Body of pancreas (tissue), 4 donors: ENCODE measurements at regions not wholly inside any gene's neighbourhood (a gene's known extent, or its start where the extent isn't known, plus 50 kb on each side); places are given as distances from the start of the nearest gene placed in this dataset.

Source experiments
- ATAC-seq: fragments of 150-250 bp; one replicate; pipeline ENCODE4 v1.9.1; 2016
- DNase-seq, 4 donors: peaks; one replicate each; pipeline ENCODE4 v3.0.0-alpha.2; 2019
- H3K27ac ChIP-seq, 4 donors: fragments of 200-600 bp; sonication (generic); 1 replicate in 3 of 4; 2 replicates in 1 of 4; pipeline versions ENCODE4 v1.5.1 to v1.6.1; 2016 to 2019; ENCODE audit warnings: mild to moderate bottlenecking in 1 of 4, mixed read lengths in 1 of 4, moderate library complexity in 1 of 4
- H3K27me3 ChIP-seq, 2 donors: fragments of 200-600 bp; sonication (generic); one replicate each; pipeline ENCODE4 v1.6.0; 2016; ENCODE audit warnings: mild to moderate bottlenecking in 1 of 2
- H3K36me3 ChIP-seq, 2 donors: fragments of 200-600 bp; sonication (generic); replicated peaks in 1 of 2; 2 replicates each; pipeline ENCODE4 v1.5.1; 2016; ENCODE audit warnings: low read depth in 2 of 2; ENCODE audit not compliant: insufficient read depth in 1 of 2
- H3K4me1 ChIP-seq: fragments of 200-600 bp; sonication (generic); one replicate; pipeline ENCODE4 v1.6.0; 2016
- H3K4me3 ChIP-seq, 2 donors: fragments of 200-600 bp; sonication (generic); 1 replicate in 1 of 2; 2 replicates in 1 of 2; pipeline ENCODE4 v1.5.1; 2016 to 2019
- H3K9me3 ChIP-seq, 3 donors: fragments of 200-600 bp; sonication (generic); 1 replicate in 2 of 3; 2 replicates in 1 of 3; pipeline ENCODE4 v1.5.1; 2016
- CTCF ChIP-seq, 7 experiments: fragments of 450-650 bp in 4 of 7; fragments of 200-600 bp in 3 of 7; sonication (generic) in 3 of 7; IDR thresholded peaks; one replicate each; pipeline ENCODE4 v1.5.1; 2016 to 2019; ENCODE audit warnings: antibody characterized with exemption in 7 of 7
- POLR2A ChIP-seq, 3 donors: fragments of 450-650 bp; IDR thresholded peaks; one replicate each; pipeline ENCODE4 v1.6.1; 2016; ENCODE audit warnings: antibody characterized with exemption in 3 of 3, mild to moderate bottlenecking in 2 of 3
- WGBS, 2 donors: methylation state at CpG; one replicate each; pipeline ENCODE4 v1.1.5; 2017; 5-methylcytosine and 5-hydroxymethylcytosine counted together
- intact Hi-C: fragments of 100-400 bp; cut with DNase I; formaldehyde crosslinking; loops from one replicate; pipeline ENCODE4 v1.15.1; 2023

- intact Hi-C loops, result no loop called here
- TF ChIP-seq POLR2A (IDR thresholded peaks at IDR 0.05) (no peak), CTCF (IDR thresholded peaks at IDR 0.05) (no peak)
- Histone ChIP-seq H3K27ac (no peak overlapping the region), H3K4me1 (no peaks in the 10 kb centered on the region), H3K9me3 (no peaks in the 10 kb centered on the region), H3K36me3 (no peaks in the 10 kb centered on the region), H3K27me3 (no peaks in the 10 kb centered on the region), H3K4me3 (no peak overlapping the region)
- ATAC-seq, result no peak
- WGBS, 2 donors, result 47 to 70% methylated on average over 3 of the region's 3 CpGs
- no peak for DNase-seq
Observed at GRCh38 chrX:131595120-131595519, 51.2 kb downstream of the OR13H1 start.

GRCh38 chrX:131607792-131608369 is 64.0 kb downstream of the OR13H1 start:
- intact Hi-C loops, result no loop called here
- no peak for ATAC-seq
- Histone ChIP-seq H3K9me3 (no peaks in the 10 kb centered on the region), H3K27ac (no peak overlapping the region), H3K27me3 (no peaks in the 10 kb centered on the region), H3K4me3 (no peak overlapping the region), H3K36me3 (no peaks in the 10 kb centered on the region), H3K4me1 (no peaks in the 10 kb centered on the region)
- DNase-seq, result no peak
- TF ChIP-seq CTCF (IDR thresholded peaks at IDR 0.05) (no peak), POLR2A (IDR thresholded peaks at IDR 0.05) (no peak)
- 68 to 75% methylated on average over 2 of the region's 2 CpGs for WGBS, 2 donors

- no peaks in the 10 kb centered on the region for H3K9me3 ChIP-seq
- H3K27me3 ChIP-seq, result no peaks in the 10 kb centered on the region
- ATAC-seq (no peak), DNase-seq (no peak)
- 58 to 70% methylated on average over 5 of the region's 5 CpGs for WGBS, 2 donors
- no peak overlapping the region for H3K27ac ChIP-seq
- no peaks in the 10 kb centered on the region for H3K4me1 ChIP-seq
- intact Hi-C loops, result no loop called here
- no peaks in the 10 kb centered on the region for H3K36me3 ChIP-seq
- no peak for TF ChIP-seq POLR2A (IDR thresholded peaks at IDR 0.05)
- no peak for TF ChIP-seq CTCF (IDR thresholded peaks at IDR 0.05)
- H3K4me3 ChIP-seq, result no peak overlapping the region
Observed at GRCh38 chrX:131609480-131609879, 65.6 kb downstream of the OR13H1 start.

- H3K27me3 ChIP-seq, result no peaks in the 10 kb centered on the region
- ATAC-seq (no peak), DNase-seq (no peak)
- H3K27ac ChIP-seq, result no peak overlapping the region
- no peak for TF ChIP-seq POLR2A (IDR thresholded peaks at IDR 0.05)
- H3K9me3 ChIP-seq, result no peaks in the 10 kb centered on the region
- no peak overlapping the region for H3K4me3 ChIP-seq
- WGBS, 2 donors, result 82 to 94% methylated on average over 3 of the region's 3 CpGs
- H3K4me1 ChIP-seq, result no peaks in the 10 kb centered on the region
- intact Hi-C loops, result no loop called here
- H3K36me3 ChIP-seq, result no peaks in the 10 kb centered on the region
Observed at GRCh38 chrX:131613260-131613659, 69.4 kb downstream of the OR13H1 start.

DNA sequence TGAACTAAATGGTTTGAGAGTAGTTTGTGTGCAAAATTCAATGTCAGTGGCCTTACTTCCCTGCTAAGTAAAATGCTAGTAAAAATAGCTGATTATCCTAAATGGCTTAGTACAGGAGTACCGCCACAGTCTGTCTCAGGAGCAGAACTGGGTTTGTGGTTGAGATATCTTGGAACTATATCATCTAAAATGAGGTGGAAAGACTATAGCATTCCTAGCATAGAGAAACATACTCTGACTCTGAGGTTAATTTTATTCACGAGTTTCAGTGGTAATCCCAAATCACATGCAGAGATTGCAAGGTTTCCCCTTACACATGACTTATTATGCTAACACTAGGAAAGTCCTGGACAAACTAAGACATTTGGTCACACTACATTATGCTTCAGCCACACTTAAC is 70.4 kb downstream of the OR13H1 start:
- DNase-seq, result no peak
- intact Hi-C loops, result no loop called here
- 65 to 74% methylated on average over 2 of the region's 2 CpGs for whole genome bisulfite sequencing, 2 donors
- no peak for TF ChIP-seq CTCF (IDR thresholded peaks at IDR 0.05)
- TF ChIP-seq POLR2A (IDR thresholded peaks at IDR 0.05), result no peak
- Histone ChIP-seq H3K9me3 (no peaks in the 10 kb centered on the region), H3K27ac (no peak overlapping the region), H3K4me1 (no peaks in the 10 kb centered on the region), H3K4me3 (no peak overlapping the region), H3K27me3 (no peaks in the 10 kb centered on the region), H3K36me3 (no peaks in the 10 kb centered on the region)
- ATAC-seq, result no peak
